HL-60 (cell line): ENCODE measurements at regions not wholly inside any gene's neighbourhood (a gene's known extent, or its start where the extent isn't known, plus 50 kb on each side); places are given as distances from the start of the nearest gene placed in this dataset.
"Not testable (repeated sequence)": the region's sequence is repeated elsewhere in the genome, so short reads cannot be mapped to it uniquely, and the experiment has no call there.

Experiments used
- DNase-seq, 2 experiments: peaks; one replicate each; pipeline ENCODE4 v3.0.0-alpha.2; 2010 to 2020; ENCODE audit warnings: low read depth in 1 of 2, low spot score in 1 of 2
- H3K27ac ChIP-seq: fragments of 250-450 bp; sonication (Bioruptor Pico); replicated peaks from 2 replicates; pipeline ENCODE4 v1.5.1; 2020; ENCODE audit warnings: mild to moderate bottlenecking, moderate library complexity
- H3K27me3 ChIP-seq: fragments of 250-450 bp; sonication (Bioruptor Pico); 2 replicates; pipeline ENCODE4 v1.5.1; 2021; ENCODE audit warnings: mild to moderate bottlenecking, moderate library complexity; ENCODE audit not compliant: insufficient read depth, poor library complexity, severe bottlenecking
- H3K4me3 ChIP-seq: replicated peaks from 2 replicates; pipeline ENCODE4 v1.5.1; 2011; ENCODE audit warnings: mild to moderate bottlenecking, control low read depth, low read length; ENCODE audit not compliant: insufficient read depth
- CTCF ChIP-seq: IDR thresholded peaks from one replicate; pipeline ENCODE4 v1.5.1; 2011; ENCODE audit warnings: low read length, control low read depth, inconsistent platforms; ENCODE audit not compliant: insufficient read depth
- GABPA ChIP-seq: IDR thresholded peaks from 2 replicates; pipeline ENCODE4 v1.6.1; 2012; ENCODE audit warnings: low read depth
- POLR2AphosphoS5 ChIP-seq: IDR thresholded peaks from 2 replicates; pipeline ENCODE4 v1.6.1; 2012; ENCODE audit warnings: low read depth
- REST ChIP-seq: IDR thresholded peaks from 2 replicates; pipeline ENCODE4 v1.6.1; 2012; ENCODE audit warnings: low read depth; ENCODE audit not compliant: insufficient replicate concordance
- SPI1 ChIP-seq: IDR thresholded peaks from 2 replicates; pipeline ENCODE4 v1.6.1; 2012; ENCODE audit warnings: low read depth, mild to moderate bottlenecking, borderline replicate concordance

GRCh38 chr3:162973428-162973917 is 1476.9 kb downstream of the OTOL1 start:
- no peak for DNase-seq
- Histone ChIP-seq H3K27me3 (no peaks in the 10 kb centered on the region), H3K27ac (no peak overlapping the region), H3K4me3 (no peak overlapping the region)
- TF ChIP-seq POLR2AphosphoS5: no peak
- no peak for TF ChIP-seq REST
- TF ChIP-seq GABPA: no peak
- TF ChIP-seq SPI1: no peak
- no peak for TF ChIP-seq CTCF

DNA sequence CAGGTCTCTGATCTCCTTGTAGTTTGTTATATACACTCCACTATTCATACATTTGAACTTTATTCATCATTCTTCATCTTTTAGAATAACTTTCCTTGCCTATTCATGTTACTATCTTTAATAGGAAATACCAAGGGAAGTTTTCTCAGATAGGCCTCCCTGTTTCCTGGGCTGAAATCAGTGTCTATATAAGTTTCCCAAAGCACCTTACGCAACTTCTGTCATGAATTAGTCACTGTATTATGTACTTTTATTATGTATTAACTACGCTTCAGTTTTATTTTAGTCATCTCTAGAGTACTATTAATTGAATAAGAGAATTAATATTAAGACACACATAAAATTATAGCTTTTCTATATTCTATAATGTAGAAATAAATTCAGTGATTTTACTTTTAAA is 1481.5 kb downstream of the OTOL1 start:
- no peaks in the 10 kb centered on the region for H3K27me3 ChIP-seq
- no peak overlapping the region for H3K4me3 ChIP-seq
- no peak for DNase-seq
- H3K27ac ChIP-seq: no peak overlapping the region
- no peak for TF ChIP-seq REST
- no peak for TF ChIP-seq SPI1
- TF ChIP-seq GABPA: no peak
- no peak for TF ChIP-seq CTCF
- no peak for TF ChIP-seq POLR2AphosphoS5

- no peak overlapping the region for H3K27ac ChIP-seq
- no peak overlapping the region for H3K4me3 ChIP-seq
- TF ChIP-seq GABPA: no peak
- no peak for TF ChIP-seq POLR2AphosphoS5
- TF ChIP-seq CTCF: no peak
- TF ChIP-seq REST: no peak
- TF ChIP-seq SPI1: no peak
- no peaks in the 10 kb centered on the region for H3K27me3 ChIP-seq
- DNase-seq: no peak
These were observed 1488.1 kb downstream of the OTOL1 start for GRCh38 chr3:162984746-162985145.

GRCh38 chr3:162987085-162987794 is 1490.6 kb downstream of the OTOL1 start:
- H3K4me3 ChIP-seq, DNase-seq, H3K27me3 ChIP-seq: not testable (repeated sequence)

More at GRCh38 chr3:162987085-162987794, 1490.6 kb downstream of the OTOL1 start:
- H3K27ac ChIP-seq: not testable (repeated sequence)
